ENCODE measurements at regions not wholly inside any gene's neighbourhood (a gene's known extent, or its start where the extent isn't known, plus 50 kb on each side); places are given as distances from the start of the nearest gene placed in this dataset.
A peak's percentile ranks its signal among the peaks of the same experiment; 100 is the strongest.

- TF ChIP-seq ZFP30 (CRISPR knock-in tag; IDR thresholded peaks at IDR 0.05) (no peak), CREB5 (CRISPR knock-in tag; IDR thresholded peaks at IDR 0.05; ENCODE audit: low read depth) (no peak), ZFP3 (CRISPR knock-in tag; IDR thresholded peaks at IDR 0.05) (no peak), ZC3H10 (CRISPR knock-in tag; IDR thresholded peaks at IDR 0.05) (no peak), ESRRG (CRISPR knock-in tag; IDR thresholded peaks at IDR 0.05) (no peak), TOX (CRISPR knock-in tag; IDR thresholded peaks at IDR 0.05; ENCODE audit: borderline replicate concordance) (no peak), RARB (CRISPR knock-in tag; IDR thresholded peaks at IDR 0.05) (no peak), CSRNP3 (CRISPR knock-in tag; IDR thresholded peaks at IDR 0.05) (no peak), ZNF70 (CRISPR knock-in tag; IDR thresholded peaks at IDR 0.05) (peak; percentile 52; the same call in 1 of the 2 replicates), PATZ1 (CRISPR knock-in tag; IDR thresholded peaks at IDR 0.05; ENCODE audit: borderline replicate concordance) (no peak)
Observed at GRCh38 chr5:103755974-103756373, 193.4 kb upstream of the NUDT12 start.
